ENCODE measurements at regions not wholly inside any gene's neighbourhood (a gene's known extent, or its start where the extent isn't known, plus 50 kb on each side); places are given as distances from the start of the nearest gene placed in this dataset.

- no peak for TF ChIP-seq TCF7L2 (IDR thresholded peaks at IDR 0.05; ENCODE audit: low read depth, low read length)
- Histone ChIP-seq H3K27me3 (ENCODE audit: control insufficient read depth, insufficient read depth, low read length) (no peaks in the 10 kb centered on the region), H3K27ac (ENCODE audit: low read length) (no peak overlapping the region), H3K4me1 (ENCODE audit: control insufficient read depth, insufficient read depth, low read length) (no peaks in the 10 kb centered on the region), H3K4me3 (ENCODE audit: low read depth in 2 of 2, low read length in 2 of 2) (no peak overlapping the region), H3K36me3 (ENCODE audit: control insufficient read depth, insufficient read depth, low read length) (no peaks in the 10 kb centered on the region), H3K9me3 (ENCODE audit: control insufficient read depth, insufficient read depth, low read depth, low read length) (no peaks in the 10 kb centered on the region)
- intact Hi-C loops (cut with micrococcal nuclease; ENCODE audit: unreplicated experiment): no loop called here
- DNase-seq (ENCODE audit: low read depth, low spot score): no peak
- ChIA-PET CTCF (no interaction called here), POLR2A (no interaction called here)
- no peak for ATAC-seq
- BruUV-seq (replicated peaks): no TSS peak
- in situ Hi-C loops (cut with HindIII; ENCODE audit: low pct_unique_long_range_greater_than_20kb, low sequenced_read_pairs): no loop called here
Observed at GRCh38 chr16:54870151-54870550, 60.5 kb upstream of the IRX5 start.

- POLR2A ChIA-PET: no interaction called here
- Histone ChIP-seq H3K27ac (ENCODE audit: low read length) (no peak overlapping the region), H3K9me3 (ENCODE audit: control insufficient read depth, insufficient read depth, low read depth, low read length) (no peaks in the 10 kb centered on the region), H3K4me3 (ENCODE audit: low read depth in 2 of 2, low read length in 2 of 2) (no peak overlapping the region), H3K4me1 (ENCODE audit: control insufficient read depth, insufficient read depth, low read length) (no peaks in the 10 kb centered on the region), H3K27me3 (ENCODE audit: control insufficient read depth, insufficient read depth, low read length) (no peaks in the 10 kb centered on the region), H3K36me3 (ENCODE audit: control insufficient read depth, insufficient read depth, low read length) (no peaks in the 10 kb centered on the region)
- no peak for ATAC-seq
- intact Hi-C loops (cut with micrococcal nuclease; ENCODE audit: unreplicated experiment) (no loop called here), in situ Hi-C loops (cut with HindIII; ENCODE audit: low pct_unique_long_range_greater_than_20kb, low sequenced_read_pairs) (no loop called here)
- no TSS peak for BruUV-seq (replicated peaks)
- no peak for DNase-seq (ENCODE audit: low read depth, low spot score)
- TF ChIP-seq TCF7L2 (IDR thresholded peaks at IDR 0.05; ENCODE audit: low read depth, low read length) (no peak), CTCF (IDR thresholded peaks at IDR 0.05) (no peak), REST (IDR thresholded peaks at IDR 0.05; ENCODE audit: insufficient read depth in 1 of 2, low read depth in 2 of 2, low read length in 1 of 2) (no peak), POLR2AphosphoS5 (IDR thresholded peaks at IDR 0.05; ENCODE audit: low read depth, low read length) (no peak), SIN3A (IDR thresholded peaks at IDR 0.05; ENCODE audit: borderline replicate concordance, insufficient read depth, low read depth, low read length) (no peak)
- CTCF ChIA-PET: no interaction called here
Observed at GRCh38 chr16:54867302-54867832, 63.3 kb upstream of the IRX5 start.

- CTCF ChIA-PET: no interaction called here
- TF ChIP-seq CTCF (IDR thresholded peaks at IDR 0.05) (no peak), POLR2AphosphoS5 (IDR thresholded peaks at IDR 0.05; ENCODE audit: low read depth, low read length) (no peak), SIN3A (IDR thresholded peaks at IDR 0.05; ENCODE audit: borderline replicate concordance, insufficient read depth, low read depth, low read length) (no peak), TCF7L2 (IDR thresholded peaks at IDR 0.05; ENCODE audit: low read depth, low read length) (no peak), REST (IDR thresholded peaks at IDR 0.05; ENCODE audit: insufficient read depth in 1 of 2, low read depth in 2 of 2, low read length in 1 of 2) (no peak)
- H3K4me1 ChIP-seq (ENCODE audit: control insufficient read depth, insufficient read depth, low read length): no peaks in the 10 kb centered on the region
- DNase-seq (ENCODE audit: low read depth, low spot score) (no peak), ATAC-seq (no peak)
- intact Hi-C loops (cut with micrococcal nuclease; ENCODE audit: unreplicated experiment): no loop called here
- no TSS peak for BruUV-seq (replicated peaks)
- POLR2A ChIA-PET: no interaction called here
- no peaks in the 10 kb centered on the region for H3K27me3 ChIP-seq (ENCODE audit: control insufficient read depth, insufficient read depth, low read length)
- no peaks in the 10 kb centered on the region for H3K36me3 ChIP-seq (ENCODE audit: control insufficient read depth, insufficient read depth, low read length)
- no peak overlapping the region for H3K27ac ChIP-seq (ENCODE audit: low read length)
- H3K4me3 ChIP-seq (ENCODE audit: low read depth in 2 of 2, low read length in 2 of 2): no peak overlapping the region
- H3K9me3 ChIP-seq (ENCODE audit: control insufficient read depth, insufficient read depth, low read depth, low read length): no peaks in the 10 kb centered on the region
- in situ Hi-C loops (cut with HindIII; ENCODE audit: low pct_unique_long_range_greater_than_20kb, low sequenced_read_pairs): no loop called here
Observed at GRCh38 chr16:54862529-54862928, 68.1 kb upstream of the IRX5 start.
